SK-N-MC (cell line): ENCODE measurements at regions not wholly inside any gene's neighbourhood (a gene's known extent, or its start where the extent isn't known, plus 50 kb on each side); places are given as distances from the start of the nearest gene placed in this dataset.

Experiments used
- EZH2 ChIP-seq: fragments of 200-600 bp; sonication (generic); IDR thresholded peaks from one replicate; pipeline ENCODE4 v1.6.1; 2017; ENCODE audit warnings: antibody characterized with exemption
- FOXP2 ChIP-seq: optimal IDR thresholded peaks from 2 replicates; pipeline ENCODE3; 2011; ENCODE audit warnings: mild to moderate bottlenecking, moderate library complexity; ENCODE audit not compliant: insufficient read depth; ENCODE audit errors: extremely low read length, control extremely low read depth
- POLR2AphosphoS5 ChIP-seq: IDR thresholded peaks from 2 replicates; pipeline ENCODE4 v1.6.1; 2012; ENCODE audit warnings: mild to moderate bottlenecking, low read depth, low read length, borderline replicate concordance

GRCh38 chrX:8346060-8346459, 118.6 kb upstream of the VCX3B start:
- TF ChIP-seq EZH2: no peak
- TF ChIP-seq POLR2AphosphoS5: no peak
- no peak for TF ChIP-seq FOXP2
